GM12878 (cell line): ENCODE measurements at regions not wholly inside any gene's neighbourhood (a gene's known extent, or its start where the extent isn't known, plus 50 kb on each side); places are given as distances from the start of the nearest gene placed in this dataset.

Source experiments
- ATAC-seq: fragments of 200-7000 bp; cut with Tn5 transposase; 3 replicates; pipeline ENCODE4 v1.9.1; 2020; ENCODE audit warnings: mild to moderate bottlenecking, moderate library complexity
- BruUV-seq: library from RNA; stranded (reverse); fragments of 400-500 nt; replicated peaks from 2 replicates; lab custom pipeline; 2021; lab: Mats Ljungman, UMichigan
- CTCF ChIA-PET: fragments of 300-600 bp; sonication (Branson Sonifier 250); formaldehyde crosslinking; extraction: SDS; loops from one replicate; lab custom pipeline; 2021; ENCODE audit warnings: inconsistent platforms; lab: Yijun Ruan, JAX
- POLR2A ChIA-PET: fragments of 350-600 bp; formaldehyde crosslinking; extraction: SDS; loops from one replicate; lab custom pipeline; 2021; ENCODE audit warnings: inconsistent platforms; lab: Charles Lee
- RAD21 ChIA-PET: fragments of 300-600 bp; sonication (Branson Sonifier 250); formaldehyde crosslinking; loops from one replicate; lab custom pipeline; 2023; ENCODE audit warnings: antibody characterized with exemption; ENCODE audit not compliant: unreplicated experiment; lab: Charles Lee
- SMC1A ChIA-PET: fragments of 300-600 bp; sonication (Branson Sonifier 250); formaldehyde crosslinking; loops from one replicate; lab custom pipeline; 2023; ENCODE audit not compliant: unreplicated experiment, uncharacterized antibody; lab: Charles Lee
- DNase-seq: peaks from one replicate; pipeline ENCODE4 v3.0.0-alpha.2; 2011; ENCODE audit warnings: low read depth, low spot score
- FAIRE-seq: peaks from 3 replicates; lab custom pipeline; 2011; peaks lifted over from hg19 to GRCh38; lab: Jason Lieb, UNC
- H2AFZ ChIP-seq: 2 replicates; pipeline ENCODE4 v1.6.0; 2011; ENCODE audit warnings: low read depth, low read length, control low read depth; ENCODE audit not compliant: control insufficient read depth
- H3K27ac ChIP-seq: 2 replicates; pipeline ENCODE4 v1.5.1; 2011; ENCODE audit warnings: control low read depth; ENCODE audit not compliant: control insufficient read depth, insufficient read depth
- H3K27me3 ChIP-seq, 2 experiments: replicated peaks in 1 of 2; 2 replicates each; pipeline versions ENCODE4 v1.6.0 to v1.6.1; 2011; ENCODE audit warnings: low read length in 1 of 2; ENCODE audit not compliant: control insufficient read depth in 2 of 2, insufficient read depth in 2 of 2
- H3K36me3 ChIP-seq, 2 experiments: 2 replicates each; pipeline ENCODE4 v1.5.1; 2011; ENCODE audit warnings: low read length in 1 of 2; ENCODE audit not compliant: control insufficient read depth in 2 of 2, insufficient read depth in 2 of 2
- H3K4me1 ChIP-seq: 2 replicates; pipeline ENCODE4 v1.6.1; 2011; ENCODE audit warnings: mild to moderate bottlenecking, low read length, moderate library complexity, mixed read lengths; ENCODE audit not compliant: control insufficient read depth, insufficient read depth
- H3K4me2 ChIP-seq: 2 replicates; pipeline ENCODE4 v1.6.0; 2011; ENCODE audit warnings: control low read depth; ENCODE audit not compliant: control insufficient read depth, insufficient read depth
- H3K4me3 ChIP-seq: fragments of 200-600 bp; sonication (generic); 2 replicates; pipeline ENCODE4 v1.5.1; 2016
- H3K79me2 ChIP-seq: 2 replicates; pipeline ENCODE4 v1.6.0; 2011; ENCODE audit warnings: low read length; ENCODE audit not compliant: control insufficient read depth, insufficient read depth
- H3K9ac ChIP-seq: 2 replicates; pipeline ENCODE4 v1.8.0; 2011; ENCODE audit warnings: low read length, control low read depth, mixed read lengths; ENCODE audit not compliant: control insufficient read depth, insufficient read depth
- H3K9me3 ChIP-seq: replicated peaks from 3 replicates; pipeline ENCODE4 v1.5.1; 2011; ENCODE audit warnings: mild to moderate bottlenecking, low read length; ENCODE audit not compliant: control insufficient read depth, insufficient read depth
- H4K20me1 ChIP-seq: 2 replicates; pipeline ENCODE4 v1.6.0; 2011; ENCODE audit not compliant: control insufficient read depth, insufficient read depth
- CREM ChIP-seq: IDR thresholded peaks from 2 replicates; pipeline ENCODE4 v1.6.1; 2014; ENCODE audit warnings: antibody characterized with exemption, low read depth
- EED ChIP-seq: sonication (generic); IDR thresholded peaks from 2 replicates; pipeline ENCODE4 v1.6.1; 2016; ENCODE audit warnings: antibody characterized with exemption, low read depth
- EP300 ChIP-seq, 2 experiments: fragments of 150-350 bp in 1 of 2; IDR thresholded peaks; 2 replicates each; pipeline ENCODE4 v1.6.1; 2011 to 2012; ENCODE audit warnings: low read depth in 2 of 2, low read length in 2 of 2, borderline replicate concordance in 1 of 2, improper control_type of control experiment in 1 of 2, inconsistent platforms in 1 of 2; ENCODE audit not compliant: control insufficient read depth in 1 of 2
- JUNB ChIP-seq: IDR thresholded peaks from 2 replicates; pipeline ENCODE4 v1.6.1; 2016; ENCODE audit warnings: antibody characterized with exemption, mild to moderate bottlenecking
- KAT2A ChIP-seq: conservative IDR thresholded peaks from 2 replicates; pipeline ENCODE4 v1.6.1; 2011; ENCODE audit warnings: low read depth, low read length; ENCODE audit not compliant: control insufficient read depth
- LARP7 ChIP-seq: fragments of 450-650 bp; IDR thresholded peaks from 2 replicates; pipeline ENCODE4 v1.6.1; 2017; ENCODE audit warnings: mild to moderate bottlenecking
- NFIC ChIP-seq: IDR thresholded peaks from 2 replicates; pipeline ENCODE4 v1.6.1; 2012; ENCODE audit warnings: low read depth, mild to moderate bottlenecking, inconsistent platforms, low read length, moderate library complexity
- POU2F2 ChIP-seq: IDR thresholded peaks from 3 replicates; pipeline ENCODE4 v1.6.1; 2011; ENCODE audit warnings: low read depth, mild to moderate bottlenecking, low read length, borderline replicate concordance
- RUNX3 ChIP-seq: IDR thresholded peaks from 2 replicates; pipeline ENCODE4 v1.6.1; 2012; ENCODE audit warnings: low read length, inconsistent platforms
- STAT1 ChIP-seq: fragments of 450-650 bp; conservative IDR thresholded peaks from 2 replicates; pipeline ENCODE4 v1.6.1; 2014; ENCODE audit warnings: antibody characterized with exemption, mild to moderate bottlenecking
- SUZ12 ChIP-seq: fragments of 200-600 bp; sonication (generic); IDR thresholded peaks from one replicate; pipeline ENCODE4 v1.6.1; 2018; ENCODE audit warnings: antibody characterized with exemption, mild to moderate bottlenecking; ENCODE audit not compliant: unreplicated experiment
- TCF12 ChIP-seq: IDR thresholded peaks from 2 replicates; pipeline ENCODE4 v1.6.1; 2011; ENCODE audit warnings: low read depth, mild to moderate bottlenecking, low read length
- ZNF217 ChIP-seq: fragments of 450-650 bp; IDR thresholded peaks from 2 replicates; pipeline ENCODE4 v1.6.1; 2017; ENCODE audit warnings: antibody characterized with exemption, mild to moderate bottlenecking
- WGBS: methylation state at CpG from one replicate; pipeline ENCODE4 v1.1.6; 2016; ENCODE audit warnings: low lambda C conversion rate; ENCODE audit not compliant: insufficient replicate concordance, insufficient coverage; ENCODE audit errors: missing lambda C conversion rate; 5-methylcytosine and 5-hydroxymethylcytosine counted together
- in situ Hi-C: fragments of 300-500 bp; cut with MboI; formaldehyde crosslinking; loops from 9 replicates; pipeline ENCODE4 v1.14.3; 2018; ENCODE audit warnings: mixed read lengths
- intact Hi-C: fragments of 100-400 bp; cut with micrococcal nuclease; formaldehyde crosslinking; loops from one replicate; pipeline ENCODE4 v1.14.2; 2022; ENCODE audit not compliant: unreplicated experiment
- TF ChIP-seq, protein P1 (sequence below): fragments of 450-650 bp; conservative IDR thresholded peaks from 2 replicates; pipeline ENCODE4 v1.6.1; 2017; ENCODE audit warnings: mild to moderate bottlenecking, moderate library complexity
- TF ChIP-seq, protein P2 (sequence below): fragments of 450-650 bp; IDR thresholded peaks from 2 replicates; pipeline ENCODE4 v1.6.1; 2017; ENCODE audit warnings: borderline replicate concordance
- TF ChIP-seq, protein P3 (sequence below): IDR thresholded peaks from 2 replicates; pipeline ENCODE4 v1.6.1; 2011; ENCODE audit warnings: low read depth, mild to moderate bottlenecking, low read length, moderate library complexity, borderline replicate concordance; ENCODE audit errors: extremely low read depth

DNA sequence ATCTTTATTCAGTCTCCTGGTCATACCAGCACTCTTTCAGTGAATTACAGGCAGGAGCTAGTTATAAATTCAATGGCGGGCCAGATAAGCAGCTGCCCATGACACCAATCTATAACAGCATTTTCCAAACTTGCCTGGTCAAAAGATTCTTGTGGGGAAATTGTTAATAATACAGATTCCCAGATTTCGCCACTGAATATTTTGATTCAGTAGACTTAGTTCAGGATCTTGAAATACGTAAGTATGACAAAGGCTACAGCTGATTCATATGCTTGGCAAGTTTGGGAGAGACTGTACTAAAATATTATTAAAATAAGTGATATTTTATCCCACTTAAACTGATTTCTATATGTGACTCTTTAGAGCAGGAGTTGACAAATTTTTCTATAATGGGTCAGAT lies 119.3 kb downstream of the TMCO5A start:
- Histone ChIP-seq H3K9me3 (no peaks in the 10 kb centered on the region), H3K9ac (no peak overlapping the region), H3K36me3 (no peaks in the 10 kb centered on the region), H3K27ac (no peak overlapping the region), H3K4me1 (no peaks in the 10 kb centered on the region), H3K4me3 (no peak overlapping the region), H4K20me1 (no peaks in the 10 kb centered on the region), H3K27me3 (no peaks in the 10 kb centered on the region), H3K79me2 (no peaks in the 10 kb centered on the region), H3K4me2 (no peak overlapping the region), H2AFZ (no peak overlapping the region)
- SMC1A ChIA-PET: interaction anchor here (0.9 to 3.7 kb wide), 5 partner anchors 10 to 57 kb away, joined by 3 to 12 read pairs (median 5); no protein-coding TSS in a partner anchor
- RAD21 ChIA-PET: no interaction called here
- POLR2A ChIA-PET: no interaction called here
- no peak for ATAC-seq
- intact Hi-C loops (no loop called here), in situ Hi-C loops (no loop called here)
- 63% methylated on average over 3 of the region's 3 CpGs for WGBS
- TF ChIP-seq CREM (no peak), RUNX3 (no peak), TCF12 (no peak), JUNB (no peak), SUZ12 (no peak), POU2F2 (no peak), ZNF217 (no peak), KAT2A (no peak), STAT1 (no peak), EED (no peak), EP300 (IDR thresholded peaks at IDR 0.05; ENCODE audit: borderline replicate concordance in 1 of 2, control insufficient read depth in 1 of 2, low read depth in 2 of 2, low read length in 2 of 2) (no peak), LARP7 (no peak), NFIC (no peak)
- TF ChIP-seq, protein P1, sequence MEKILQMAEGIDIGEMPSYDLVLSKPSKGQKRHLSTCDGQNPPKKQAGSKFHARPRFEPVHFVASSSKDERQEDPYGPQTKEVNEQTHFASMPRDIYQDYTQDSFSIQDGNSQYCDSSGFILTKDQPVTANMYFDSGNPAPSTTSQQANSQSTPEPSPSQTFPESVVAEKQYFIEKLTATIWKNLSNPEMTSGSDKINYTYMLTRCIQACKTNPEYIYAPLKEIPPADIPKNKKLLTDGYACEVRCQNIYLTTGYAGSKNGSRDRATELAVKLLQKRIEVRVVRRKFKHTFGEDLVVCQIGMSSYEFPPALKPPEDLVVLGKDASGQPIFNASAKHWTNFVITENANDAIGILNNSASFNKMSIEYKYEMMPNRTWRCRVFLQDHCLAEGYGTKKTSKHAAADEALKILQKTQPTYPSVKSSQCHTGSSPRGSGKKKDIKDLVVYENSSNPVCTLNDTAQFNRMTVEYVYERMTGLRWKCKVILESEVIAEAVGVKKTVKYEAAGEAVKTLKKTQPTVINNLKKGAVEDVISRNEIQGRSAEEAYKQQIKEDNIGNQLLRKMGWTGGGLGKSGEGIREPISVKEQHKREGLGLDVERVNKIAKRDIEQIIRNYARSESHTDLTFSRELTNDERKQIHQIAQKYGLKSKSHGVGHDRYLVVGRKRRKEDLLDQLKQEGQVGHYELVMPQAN: no peak
- TF ChIP-seq, protein P2, sequence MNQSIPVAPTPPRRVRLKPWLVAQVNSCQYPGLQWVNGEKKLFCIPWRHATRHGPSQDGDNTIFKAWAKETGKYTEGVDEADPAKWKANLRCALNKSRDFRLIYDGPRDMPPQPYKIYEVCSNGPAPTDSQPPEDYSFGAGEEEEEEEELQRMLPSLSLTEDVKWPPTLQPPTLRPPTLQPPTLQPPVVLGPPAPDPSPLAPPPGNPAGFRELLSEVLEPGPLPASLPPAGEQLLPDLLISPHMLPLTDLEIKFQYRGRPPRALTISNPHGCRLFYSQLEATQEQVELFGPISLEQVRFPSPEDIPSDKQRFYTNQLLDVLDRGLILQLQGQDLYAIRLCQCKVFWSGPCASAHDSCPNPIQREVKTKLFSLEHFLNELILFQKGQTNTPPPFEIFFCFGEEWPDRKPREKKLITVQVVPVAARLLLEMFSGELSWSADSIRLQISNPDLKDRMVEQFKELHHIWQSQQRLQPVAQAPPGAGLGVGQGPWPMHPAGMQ: no peak
- TF ChIP-seq, protein P3, sequence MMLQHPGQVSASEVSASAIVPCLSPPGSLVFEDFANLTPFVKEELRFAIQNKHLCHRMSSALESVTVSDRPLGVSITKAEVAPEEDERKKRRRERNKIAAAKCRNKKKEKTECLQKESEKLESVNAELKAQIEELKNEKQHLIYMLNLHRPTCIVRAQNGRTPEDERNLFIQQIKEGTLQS: no peak
- CTCF ChIA-PET: interaction anchor here (0.6 to 1.8 kb wide), 3 partner anchors 8 to 51 kb away, joined by 3 to 5 read pairs (median 3); no protein-coding TSS in a partner anchor
- DNase-seq: no peak
- FAIRE-seq: no peak
- BruUV-seq: no TSS peak
